ENCODE measurements at regions not wholly inside any gene's neighbourhood (a gene's known extent, or its start where the extent isn't known, plus 50 kb on each side); places are given as distances from the start of the nearest gene placed in this dataset.

DNA sequence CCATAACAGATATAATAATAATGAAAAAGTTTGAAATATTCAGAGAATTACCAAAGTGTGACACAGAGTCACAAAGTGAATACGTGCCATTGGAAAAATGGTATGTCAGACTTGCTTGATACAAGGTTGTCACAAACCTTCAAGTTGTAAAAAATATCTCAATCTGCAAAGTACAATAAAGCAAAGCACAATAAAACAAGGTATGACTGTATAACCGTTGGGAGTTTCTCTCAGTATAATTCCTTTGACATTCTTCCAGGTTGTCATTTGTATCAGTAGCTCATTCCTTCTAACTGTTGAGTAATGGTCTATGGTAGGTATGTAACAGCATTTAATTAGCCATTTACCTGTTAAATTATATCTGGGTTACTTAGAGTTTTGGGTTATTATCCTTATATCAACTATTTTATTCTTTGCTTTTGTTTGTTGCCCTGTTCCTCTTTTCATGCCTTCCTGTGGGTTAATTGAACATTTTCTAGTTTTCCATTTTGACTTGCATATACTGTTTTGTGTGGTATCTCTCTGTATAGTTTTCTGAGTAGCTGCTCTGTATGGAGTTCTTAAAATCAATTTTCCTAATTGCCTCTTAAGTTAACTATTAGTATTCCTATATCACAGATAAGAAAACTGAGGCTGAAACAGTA lies 112.5 kb downstream of the SUCNR1 start:
- TF ChIP-seq, protein P1, sequence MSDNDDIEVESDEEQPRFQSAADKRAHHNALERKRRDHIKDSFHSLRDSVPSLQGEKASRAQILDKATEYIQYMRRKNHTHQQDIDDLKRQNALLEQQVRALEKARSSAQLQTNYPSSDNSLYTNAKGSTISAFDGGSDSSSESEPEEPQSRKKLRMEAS (CRISPR knock-in tag; IDR thresholded peaks at IDR 0.05): no peak
- TF ChIP-seq, protein P2, sequence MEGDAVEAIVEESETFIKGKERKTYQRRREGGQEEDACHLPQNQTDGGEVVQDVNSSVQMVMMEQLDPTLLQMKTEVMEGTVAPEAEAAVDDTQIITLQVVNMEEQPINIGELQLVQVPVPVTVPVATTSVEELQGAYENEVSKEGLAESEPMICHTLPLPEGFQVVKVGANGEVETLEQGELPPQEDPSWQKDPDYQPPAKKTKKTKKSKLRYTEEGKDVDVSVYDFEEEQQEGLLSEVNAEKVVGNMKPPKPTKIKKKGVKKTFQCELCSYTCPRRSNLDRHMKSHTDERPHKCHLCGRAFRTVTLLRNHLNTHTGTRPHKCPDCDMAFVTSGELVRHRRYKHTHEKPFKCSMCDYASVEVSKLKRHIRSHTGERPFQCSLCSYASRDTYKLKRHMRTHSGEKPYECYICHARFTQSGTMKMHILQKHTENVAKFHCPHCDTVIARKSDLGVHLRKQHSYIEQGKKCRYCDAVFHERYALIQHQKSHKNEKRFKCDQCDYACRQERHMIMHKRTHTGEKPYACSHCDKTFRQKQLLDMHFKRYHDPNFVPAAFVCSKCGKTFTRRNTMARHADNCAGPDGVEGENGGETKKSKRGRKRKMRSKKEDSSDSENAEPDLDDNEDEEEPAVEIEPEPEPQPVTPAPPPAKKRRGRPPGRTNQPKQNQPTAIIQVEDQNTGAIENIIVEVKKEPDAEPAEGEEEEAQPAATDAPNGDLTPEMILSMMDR (IDR thresholded peaks at IDR 0.05): no peak
- TF ChIP-seq ZNF671 (CRISPR knock-in tag; IDR thresholded peaks at IDR 0.05) (no peak), SP1 (CRISPR knock-in tag; conservative IDR thresholded peaks at IDR 0.05) (no peak), ATF1 (CRISPR knock-in tag; IDR thresholded peaks at IDR 0.05) (no peak), FOXP1 (CRISPR knock-in tag; IDR thresholded peaks at IDR 0.05; ENCODE audit: borderline replicate concordance) (no peak), KAT7 (CRISPR knock-in tag; IDR thresholded peaks at IDR 0.05; ENCODE audit: borderline replicate concordance) (no peak), TEAD1 (CRISPR knock-in tag; IDR thresholded peaks at IDR 0.05) (no peak), ESRRA (CRISPR knock-in tag; IDR thresholded peaks at IDR 0.05; ENCODE audit: borderline replicate concordance) (no peak)
- TF ChIP-seq, protein P3, sequence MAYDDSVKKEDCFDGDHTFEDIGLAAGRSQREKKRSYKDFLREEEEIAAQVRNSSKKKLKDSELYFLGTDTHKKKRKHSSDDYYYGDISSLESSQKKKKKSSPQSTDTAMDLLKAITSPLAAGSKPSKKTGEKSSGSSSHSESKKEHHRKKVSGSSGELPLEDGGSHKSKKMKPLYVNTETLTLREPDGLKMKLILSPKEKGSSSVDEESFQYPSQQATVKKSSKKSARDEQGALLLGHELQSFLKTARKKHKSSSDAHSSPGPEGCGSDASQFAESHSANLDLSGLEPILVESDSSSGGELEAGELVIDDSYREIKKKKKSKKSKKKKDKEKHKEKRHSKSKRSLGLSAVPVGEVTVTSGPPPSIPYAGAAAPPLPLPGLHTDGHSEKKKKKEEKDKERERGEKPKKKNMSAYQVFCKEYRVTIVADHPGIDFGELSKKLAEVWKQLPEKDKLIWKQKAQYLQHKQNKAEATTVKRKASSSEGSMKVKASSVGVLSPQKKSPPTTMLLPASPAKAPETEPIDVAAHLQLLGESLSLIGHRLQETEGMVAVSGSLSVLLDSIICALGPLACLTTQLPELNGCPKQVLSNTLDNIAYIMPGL (CRISPR knock-in tag; IDR thresholded peaks at IDR 0.05): no peak
- TF ChIP-seq, protein P4, sequence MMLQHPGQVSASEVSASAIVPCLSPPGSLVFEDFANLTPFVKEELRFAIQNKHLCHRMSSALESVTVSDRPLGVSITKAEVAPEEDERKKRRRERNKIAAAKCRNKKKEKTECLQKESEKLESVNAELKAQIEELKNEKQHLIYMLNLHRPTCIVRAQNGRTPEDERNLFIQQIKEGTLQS (CRISPR knock-in tag; conservative IDR thresholded peaks at IDR 0.05): no peak
- TF ChIP-seq, protein P5, sequence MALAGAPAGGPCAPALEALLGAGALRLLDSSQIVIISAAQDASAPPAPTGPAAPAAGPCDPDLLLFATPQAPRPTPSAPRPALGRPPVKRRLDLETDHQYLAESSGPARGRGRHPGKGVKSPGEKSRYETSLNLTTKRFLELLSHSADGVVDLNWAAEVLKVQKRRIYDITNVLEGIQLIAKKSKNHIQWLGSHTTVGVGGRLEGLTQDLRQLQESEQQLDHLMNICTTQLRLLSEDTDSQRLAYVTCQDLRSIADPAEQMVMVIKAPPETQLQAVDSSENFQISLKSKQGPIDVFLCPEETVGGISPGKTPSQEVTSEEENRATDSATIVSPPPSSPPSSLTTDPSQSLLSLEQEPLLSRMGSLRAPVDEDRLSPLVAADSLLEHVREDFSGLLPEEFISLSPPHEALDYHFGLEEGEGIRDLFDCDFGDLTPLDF (CRISPR knock-in tag; IDR thresholded peaks at IDR 0.05): no peak
- TF ChIP-seq, protein P6, sequence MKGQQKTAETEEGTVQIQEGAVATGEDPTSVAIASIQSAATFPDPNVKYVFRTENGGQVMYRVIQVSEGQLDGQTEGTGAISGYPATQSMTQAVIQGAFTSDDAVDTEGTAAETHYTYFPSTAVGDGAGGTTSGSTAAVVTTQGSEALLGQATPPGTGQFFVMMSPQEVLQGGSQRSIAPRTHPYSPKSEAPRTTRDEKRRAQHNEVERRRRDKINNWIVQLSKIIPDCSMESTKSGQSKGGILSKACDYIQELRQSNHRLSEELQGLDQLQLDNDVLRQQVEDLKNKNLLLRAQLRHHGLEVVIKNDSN (CRISPR knock-in tag; IDR thresholded peaks at IDR 0.05): no peak
- TF ChIP-seq, protein P7, sequence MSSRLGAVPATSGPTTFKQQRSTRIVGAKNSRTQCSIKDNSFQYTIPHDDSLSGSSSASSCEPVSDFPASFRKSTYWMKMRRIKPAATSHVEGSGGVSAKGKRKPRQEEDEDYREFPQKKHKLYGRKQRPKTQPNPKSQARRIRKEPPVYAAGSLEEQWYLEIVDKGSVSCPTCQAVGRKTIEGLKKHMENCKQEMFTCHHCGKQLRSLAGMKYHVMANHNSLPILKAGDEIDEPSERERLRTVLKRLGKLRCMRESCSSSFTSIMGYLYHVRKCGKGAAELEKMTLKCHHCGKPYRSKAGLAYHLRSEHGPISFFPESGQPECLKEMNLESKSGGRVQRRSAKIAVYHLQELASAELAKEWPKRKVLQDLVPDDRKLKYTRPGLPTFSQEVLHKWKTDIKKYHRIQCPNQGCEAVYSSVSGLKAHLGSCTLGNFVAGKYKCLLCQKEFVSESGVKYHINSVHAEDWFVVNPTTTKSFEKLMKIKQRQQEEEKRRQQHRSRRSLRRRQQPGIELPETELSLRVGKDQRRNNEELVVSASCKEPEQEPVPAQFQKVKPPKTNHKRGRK (CRISPR knock-in tag; IDR thresholded peaks at IDR 0.05; ENCODE audit: borderline replicate concordance): no peak
